GM18526 (cell line): ENCODE measurements at regions not wholly inside any gene's neighbourhood (a gene's known extent, or its start where the extent isn't known, plus 50 kb on each side); places are given as distances from the start of the nearest gene placed in this dataset.

Experiments used
- POLR2A ChIP-seq: IDR thresholded peaks from 3 replicates; pipeline ENCODE4 v1.6.1; 2011; ENCODE audit not compliant: insufficient read length; ENCODE audit errors: extremely low read depth

DNA sequence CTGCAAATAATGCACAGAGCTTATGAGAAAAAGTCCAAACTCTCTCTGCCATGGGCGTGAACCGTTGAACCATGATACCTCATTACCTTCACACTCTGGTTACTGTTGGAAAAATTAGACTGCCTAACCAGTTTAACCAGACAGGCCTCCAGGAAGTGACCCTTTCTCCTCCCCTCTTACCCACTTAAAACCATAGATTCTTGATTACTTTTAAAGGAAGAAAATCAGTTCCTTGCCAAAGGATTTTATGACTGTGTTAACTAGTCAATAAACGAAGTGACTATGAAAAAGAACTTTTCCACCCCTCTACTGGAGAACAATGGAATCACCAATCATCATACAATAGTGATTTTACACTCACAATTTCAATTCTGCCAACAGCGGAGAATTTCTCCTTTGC is 254.0 kb upstream of the ATP2B1 start:
- TF ChIP-seq POLR2A, result no peak

GRCh38 chr12:89960607-89961394 is 252.2 kb upstream of the ATP2B1 start:
- no peak for TF ChIP-seq POLR2A

DNA sequence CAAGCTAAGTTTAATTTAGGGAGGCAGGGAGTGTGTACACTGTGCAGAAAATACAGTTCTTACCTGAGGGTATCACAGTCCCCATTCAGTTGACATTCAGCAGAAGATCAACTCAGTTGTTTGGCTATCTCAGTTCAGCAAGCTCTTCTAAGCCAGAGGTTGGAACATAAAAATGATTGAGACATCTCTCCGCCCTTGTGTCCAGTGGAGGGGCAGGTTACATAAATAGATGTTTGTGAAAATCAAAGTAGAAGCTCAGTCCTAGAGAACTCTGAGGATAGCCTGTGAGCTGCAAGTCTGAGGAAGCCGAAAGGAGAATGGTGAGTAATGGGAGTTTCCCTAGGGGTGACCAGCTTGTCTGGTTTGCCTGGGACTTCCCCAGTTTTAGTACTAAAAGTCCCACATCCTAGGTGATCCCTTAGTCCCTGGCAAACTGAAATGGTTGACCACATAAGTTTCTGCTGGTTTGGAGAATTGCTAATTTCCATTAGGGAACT is 251.4 kb upstream of the ATP2B1 start:
- TF ChIP-seq POLR2A, result no peak

DNA sequence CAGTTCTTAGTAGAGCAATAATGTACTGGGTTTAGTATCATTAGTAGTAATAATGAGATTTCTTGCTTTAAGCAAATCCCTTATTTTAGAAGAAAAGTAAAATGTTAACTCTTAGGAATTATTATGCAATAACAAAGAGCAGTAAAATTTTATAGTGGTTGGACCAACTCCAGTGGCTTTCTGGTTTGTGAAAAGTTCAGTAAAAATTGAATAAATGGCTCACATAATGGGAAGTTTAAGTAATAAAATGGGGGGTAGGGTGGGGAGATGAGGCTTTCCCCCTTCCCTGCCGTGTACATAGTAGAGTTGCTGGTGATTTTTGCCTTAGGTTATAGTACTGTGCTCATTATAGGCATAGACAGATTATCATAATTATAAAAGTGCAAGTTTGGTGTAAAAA is 250.5 kb upstream of the ATP2B1 start:
- no peak for TF ChIP-seq POLR2A

GRCh38 chr12:89954259-89954658 is 245.6 kb upstream of the ATP2B1 start:
- no peak for TF ChIP-seq POLR2A

- no peak for TF ChIP-seq POLR2A
Measured at GRCh38 chr12:89951694-89952060, 243.0 kb upstream of the ATP2B1 start.

- no peak for TF ChIP-seq POLR2A
Measured at GRCh38 chr12:89951050-89951693, 242.5 kb upstream of the ATP2B1 start.

DNA sequence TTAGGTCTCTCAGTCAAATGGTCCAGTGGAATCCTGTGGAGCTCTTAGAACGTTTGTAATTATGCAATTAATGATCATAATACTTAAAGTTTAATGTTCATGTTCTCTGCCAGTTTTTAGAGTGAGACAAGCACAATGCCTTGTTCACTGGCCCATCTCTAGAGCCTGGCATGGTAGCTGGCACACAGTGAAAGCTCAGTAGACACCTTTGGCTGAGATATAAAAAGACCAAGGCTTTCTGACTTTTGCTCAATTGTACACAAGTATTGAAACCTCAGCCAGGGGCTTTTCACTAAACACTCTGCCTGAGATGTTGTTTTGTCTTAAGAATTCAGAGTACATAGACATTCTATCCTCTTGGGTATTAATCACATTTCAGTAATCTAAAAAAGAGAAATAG is 241.8 kb upstream of the ATP2B1 start:
- no peak for TF ChIP-seq POLR2A

DNA sequence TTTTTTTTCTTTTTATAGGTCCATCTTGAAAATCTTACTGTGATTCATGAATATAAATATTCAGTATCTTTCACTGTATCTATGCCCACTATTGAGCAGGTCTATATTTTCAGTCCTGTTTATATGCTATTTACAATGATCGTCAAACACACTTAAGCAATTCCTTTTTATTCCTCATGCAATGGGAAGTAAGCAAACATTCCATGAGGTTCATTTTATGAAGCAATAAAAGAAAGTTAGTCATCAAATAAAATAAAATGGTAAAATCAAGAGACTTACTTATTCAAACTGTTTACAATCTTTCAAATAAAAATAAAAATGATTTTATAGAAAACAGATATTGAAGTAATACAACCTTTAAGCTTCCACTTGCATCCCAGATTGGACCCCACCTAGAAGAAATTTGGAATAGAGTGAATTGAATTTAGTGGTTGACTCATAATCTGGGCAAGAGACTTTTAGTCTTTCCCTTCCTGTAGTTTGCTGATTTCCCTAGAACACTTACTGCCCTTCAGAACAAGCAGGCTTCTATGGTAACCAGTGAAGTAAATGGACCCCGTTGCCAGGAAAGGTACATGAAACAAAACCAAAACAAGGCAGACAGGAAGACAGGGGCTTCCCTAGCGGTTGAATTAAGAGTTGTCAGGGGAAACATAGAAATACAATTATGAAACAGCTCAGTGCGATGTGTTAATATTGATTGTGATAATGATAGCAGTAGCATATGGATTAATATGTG is 241.0 kb upstream of the ATP2B1 start:
- TF ChIP-seq POLR2A, result no peak

DNA sequence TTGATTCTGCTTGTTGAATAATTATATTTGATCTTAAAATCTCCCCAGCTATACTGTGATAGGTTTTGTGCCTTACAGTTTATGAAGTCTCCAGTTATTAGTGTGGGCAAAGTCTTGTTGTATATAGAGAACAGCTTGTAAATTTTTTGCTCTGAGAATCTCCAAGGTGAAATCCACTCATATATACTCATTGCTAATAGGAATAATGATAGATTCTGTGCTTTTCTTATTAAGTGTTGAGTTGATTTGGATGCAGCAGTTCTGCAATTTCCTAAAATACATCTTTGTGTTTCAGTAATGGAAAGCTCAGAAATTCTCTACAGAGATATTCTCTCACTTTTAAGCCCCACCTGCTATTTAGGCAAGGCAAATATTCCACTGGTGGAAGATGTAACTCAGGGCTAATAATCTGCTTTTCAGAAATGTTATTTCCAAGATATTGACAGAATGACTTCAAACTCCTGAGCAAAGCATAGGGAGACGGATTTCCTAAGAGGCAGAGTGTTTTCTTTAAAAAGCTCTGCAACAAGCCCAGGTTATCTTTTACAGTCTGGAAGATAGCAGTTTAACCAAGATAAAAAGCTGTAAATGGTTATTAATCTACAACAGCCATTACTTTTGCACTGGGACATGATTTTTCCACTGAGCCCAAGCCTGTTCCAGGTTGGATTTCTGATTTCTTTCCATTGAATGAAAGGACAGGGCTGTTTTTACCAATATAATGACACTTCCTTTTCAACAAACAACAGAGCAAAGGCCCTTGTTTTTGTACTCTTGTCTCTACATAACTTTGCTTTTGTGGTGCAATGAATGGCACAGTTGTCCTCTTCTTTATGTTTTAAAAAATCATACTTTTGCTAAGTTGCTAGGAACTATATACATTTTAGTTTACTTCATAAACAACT is 239.9 kb upstream of the ATP2B1 start:
- no peak for TF ChIP-seq POLR2A

- no peak for TF ChIP-seq POLR2A
Measured at GRCh38 chr12:89947437-89948270, 239.0 kb upstream of the ATP2B1 start.

GRCh38 chr12:89946518-89947135 is 238.0 kb upstream of the ATP2B1 start:
- TF ChIP-seq POLR2A, result no peak

DNA sequence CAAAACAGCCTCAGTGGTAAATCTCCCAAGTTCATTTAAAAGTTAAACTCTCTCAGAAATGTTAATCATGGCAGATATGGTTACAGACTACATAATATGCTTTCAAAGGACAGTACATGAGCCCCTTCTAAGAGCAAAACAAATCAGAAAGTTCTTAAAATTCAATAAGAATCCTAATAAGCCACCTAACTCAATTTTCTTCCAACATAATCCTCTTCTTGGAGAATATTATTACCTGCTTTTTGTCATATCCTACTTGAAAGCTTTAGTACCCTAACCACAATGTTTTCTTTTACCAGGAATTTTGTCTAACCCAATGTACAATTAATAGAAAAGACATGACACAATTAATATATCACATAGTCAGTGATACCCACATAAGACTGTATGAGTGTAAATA is 236.5 kb upstream of the ATP2B1 start:
- no peak for TF ChIP-seq POLR2A

- no peak for TF ChIP-seq POLR2A
Measured at GRCh38 chr12:89943463-89943862, 234.8 kb upstream of the ATP2B1 start.

DNA sequence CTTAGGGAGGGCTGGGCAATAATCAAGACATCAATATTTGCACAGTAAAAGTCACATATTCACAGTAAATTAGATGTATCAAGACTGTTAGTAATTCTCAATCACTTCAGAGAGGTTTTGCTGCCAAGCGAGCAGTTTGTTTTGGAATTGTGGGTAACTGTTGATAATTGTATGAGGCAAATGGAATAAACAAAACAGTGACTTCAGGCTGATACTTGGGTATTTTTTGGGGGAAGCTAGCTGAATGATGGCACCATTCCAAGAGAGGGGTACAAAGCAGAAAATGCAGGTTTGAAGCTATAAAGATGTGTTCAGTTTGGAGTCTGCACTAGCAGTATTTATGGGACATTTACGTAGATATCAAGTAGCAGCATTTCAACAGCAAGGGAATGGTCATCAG is 232.8 kb upstream of the ATP2B1 start:
- no peak for TF ChIP-seq POLR2A
